ENCODE measurements at regions not wholly inside any gene's neighbourhood (a gene's known extent, or its start where the extent isn't known, plus 50 kb on each side); places are given as distances from the start of the nearest gene placed in this dataset.

- TF ChIP-seq FOXM1 (IDR thresholded peaks at IDR 0.05; ENCODE audit: borderline replicate concordance) (no peak), FOXK2 (IDR thresholded peaks at IDR 0.05) (no peak), HDGF (IDR thresholded peaks at IDR 0.05; ENCODE audit: borderline replicate concordance) (no peak), BHLHE40 (IDR thresholded peaks at IDR 0.05; ENCODE audit: borderline replicate concordance) (no peak), TARDBP (IDR thresholded peaks at IDR 0.05) (no peak), LEF1 (IDR thresholded peaks at IDR 0.05; ENCODE audit: borderline replicate concordance) (no peak), ELF4 (IDR thresholded peaks at IDR 0.05) (no peak)
Measured at GRCh38 chr2:207463433-207463832, 66.3 kb upstream of the CREB1 start.
